Lower leg skin (tissue), 3 donors: ENCODE measurements at regions not wholly inside any gene's neighbourhood (a gene's known extent, or its start where the extent isn't known, plus 50 kb on each side); places are given as distances from the start of the nearest gene placed in this dataset.

Experiments
- POLR2A ChIP-seq, 2 donors: fragments of 450-650 bp; IDR thresholded peaks; one replicate each; pipeline ENCODE4 v1.6.1; 2016 to 2017; ENCODE audit warnings: antibody characterized with exemption in 2 of 2, mild to moderate bottlenecking in 1 of 2, moderate library complexity in 1 of 2
- TF ChIP-seq, protein P1 (sequence below), 3 donors: fragments of 450-650 bp; IDR thresholded peaks; one replicate each; pipeline ENCODE4 v1.5.1; 2016; ENCODE audit warnings: antibody characterized with exemption in 3 of 3, mild to moderate bottlenecking in 3 of 3, moderate library complexity in 2 of 3

DNA sequence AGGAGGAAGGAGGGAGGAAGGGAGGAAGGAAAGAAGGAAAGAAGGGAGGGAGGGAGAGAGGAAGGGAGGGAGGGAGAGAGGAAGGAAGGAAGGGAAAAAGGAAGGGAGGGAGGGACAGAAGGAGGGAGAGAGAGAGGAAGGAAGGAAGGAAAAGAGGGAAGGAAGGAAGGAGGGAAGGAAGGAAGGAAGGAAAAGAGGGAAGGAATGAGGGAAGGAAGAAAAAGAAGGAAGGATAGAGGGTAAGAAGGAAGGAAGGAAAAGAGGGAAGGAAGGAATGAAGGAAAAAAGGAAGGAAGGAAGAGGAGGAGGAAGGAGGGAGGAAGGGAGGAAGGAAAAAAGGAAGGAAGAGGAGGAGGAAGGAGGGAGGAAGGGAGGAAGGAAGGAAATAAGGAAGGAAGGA lies 796.8 kb downstream of the ARAP2 start:
- TF ChIP-seq, protein P1, sequence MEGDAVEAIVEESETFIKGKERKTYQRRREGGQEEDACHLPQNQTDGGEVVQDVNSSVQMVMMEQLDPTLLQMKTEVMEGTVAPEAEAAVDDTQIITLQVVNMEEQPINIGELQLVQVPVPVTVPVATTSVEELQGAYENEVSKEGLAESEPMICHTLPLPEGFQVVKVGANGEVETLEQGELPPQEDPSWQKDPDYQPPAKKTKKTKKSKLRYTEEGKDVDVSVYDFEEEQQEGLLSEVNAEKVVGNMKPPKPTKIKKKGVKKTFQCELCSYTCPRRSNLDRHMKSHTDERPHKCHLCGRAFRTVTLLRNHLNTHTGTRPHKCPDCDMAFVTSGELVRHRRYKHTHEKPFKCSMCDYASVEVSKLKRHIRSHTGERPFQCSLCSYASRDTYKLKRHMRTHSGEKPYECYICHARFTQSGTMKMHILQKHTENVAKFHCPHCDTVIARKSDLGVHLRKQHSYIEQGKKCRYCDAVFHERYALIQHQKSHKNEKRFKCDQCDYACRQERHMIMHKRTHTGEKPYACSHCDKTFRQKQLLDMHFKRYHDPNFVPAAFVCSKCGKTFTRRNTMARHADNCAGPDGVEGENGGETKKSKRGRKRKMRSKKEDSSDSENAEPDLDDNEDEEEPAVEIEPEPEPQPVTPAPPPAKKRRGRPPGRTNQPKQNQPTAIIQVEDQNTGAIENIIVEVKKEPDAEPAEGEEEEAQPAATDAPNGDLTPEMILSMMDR (IDR thresholded peaks at IDR 0.05): no peak
- no peak for TF ChIP-seq POLR2A (IDR thresholded peaks at IDR 0.05)
